ENCODE measurements at regions not wholly inside any gene's neighbourhood (a gene's known extent, or its start where the extent isn't known, plus 50 kb on each side); places are given as distances from the start of the nearest gene placed in this dataset.

DNA sequence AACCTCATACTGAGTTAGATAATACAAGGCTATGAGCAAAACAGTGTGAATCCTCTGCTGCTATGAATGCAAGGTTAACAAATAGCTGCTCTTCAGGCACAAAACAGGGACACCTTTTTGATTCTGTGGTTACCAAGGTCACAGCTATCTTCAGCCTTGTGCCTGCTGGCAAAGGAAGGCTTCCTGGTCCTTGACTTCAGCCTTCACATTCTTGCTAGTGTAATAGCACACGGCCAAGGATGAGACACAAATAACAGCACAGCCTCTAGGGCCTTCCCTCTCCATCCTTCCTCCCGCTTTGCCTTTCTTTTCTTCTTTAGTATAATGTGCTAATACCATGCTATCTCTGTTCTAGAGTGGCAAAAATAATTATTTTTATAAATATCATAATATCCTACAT, 130.6 kb upstream of the CAV2 start:
- TF ChIP-seq, protein P1, sequence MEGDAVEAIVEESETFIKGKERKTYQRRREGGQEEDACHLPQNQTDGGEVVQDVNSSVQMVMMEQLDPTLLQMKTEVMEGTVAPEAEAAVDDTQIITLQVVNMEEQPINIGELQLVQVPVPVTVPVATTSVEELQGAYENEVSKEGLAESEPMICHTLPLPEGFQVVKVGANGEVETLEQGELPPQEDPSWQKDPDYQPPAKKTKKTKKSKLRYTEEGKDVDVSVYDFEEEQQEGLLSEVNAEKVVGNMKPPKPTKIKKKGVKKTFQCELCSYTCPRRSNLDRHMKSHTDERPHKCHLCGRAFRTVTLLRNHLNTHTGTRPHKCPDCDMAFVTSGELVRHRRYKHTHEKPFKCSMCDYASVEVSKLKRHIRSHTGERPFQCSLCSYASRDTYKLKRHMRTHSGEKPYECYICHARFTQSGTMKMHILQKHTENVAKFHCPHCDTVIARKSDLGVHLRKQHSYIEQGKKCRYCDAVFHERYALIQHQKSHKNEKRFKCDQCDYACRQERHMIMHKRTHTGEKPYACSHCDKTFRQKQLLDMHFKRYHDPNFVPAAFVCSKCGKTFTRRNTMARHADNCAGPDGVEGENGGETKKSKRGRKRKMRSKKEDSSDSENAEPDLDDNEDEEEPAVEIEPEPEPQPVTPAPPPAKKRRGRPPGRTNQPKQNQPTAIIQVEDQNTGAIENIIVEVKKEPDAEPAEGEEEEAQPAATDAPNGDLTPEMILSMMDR (conservative IDR thresholded peaks at IDR 0.05; ENCODE audit: low read length): no peak
- TF ChIP-seq EZH2phosphoT487 (IDR thresholded peaks at IDR 0.05; ENCODE audit: borderline replicate concordance, low read depth, low read length): no peak

Data from OCI-LY7 (cell line).